ENCODE measurements at regions not wholly inside any gene's neighbourhood (a gene's known extent, or its start where the extent isn't known, plus 50 kb on each side); places are given as distances from the start of the nearest gene placed in this dataset.
A peak's percentile ranks its signal among the peaks of the same experiment; 100 is the strongest.

DNA sequence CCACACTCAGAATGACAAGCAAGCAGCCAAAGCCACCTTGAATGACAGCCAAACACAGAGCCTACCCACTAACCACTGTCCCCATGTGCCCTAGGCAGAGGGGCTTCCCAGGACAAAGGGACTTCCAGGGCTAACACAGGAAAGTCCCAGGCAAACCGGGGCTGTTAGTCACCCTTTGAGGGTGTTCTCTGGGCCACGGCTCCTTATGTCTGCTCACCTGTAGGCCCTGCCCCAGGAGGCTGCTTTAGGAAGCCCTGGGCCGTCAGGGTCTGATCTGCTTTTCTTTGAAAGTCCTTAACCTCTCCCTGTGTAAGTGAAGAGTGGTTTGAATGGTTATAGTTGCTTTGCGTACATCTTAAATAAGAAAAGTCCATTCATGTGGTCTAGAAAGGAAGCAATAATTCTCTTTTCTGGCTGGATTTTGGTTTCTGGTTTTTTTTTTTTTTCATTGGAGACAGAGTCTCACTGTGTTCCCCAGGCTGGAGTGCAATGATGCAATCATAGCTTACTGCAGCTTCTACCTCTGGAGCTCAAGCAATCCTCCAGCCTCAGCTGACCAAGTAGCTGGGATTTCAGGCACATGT lies 161.4 kb downstream of the EFNB2 start:
- POLR2A ChIA-PET = no interaction called here
- CTCF ChIA-PET = no interaction called here
- peak; percentile 35 for DNase-seq (ENCODE audit: extremely low spot score)
- TF ChIP-seq, protein P1, sequence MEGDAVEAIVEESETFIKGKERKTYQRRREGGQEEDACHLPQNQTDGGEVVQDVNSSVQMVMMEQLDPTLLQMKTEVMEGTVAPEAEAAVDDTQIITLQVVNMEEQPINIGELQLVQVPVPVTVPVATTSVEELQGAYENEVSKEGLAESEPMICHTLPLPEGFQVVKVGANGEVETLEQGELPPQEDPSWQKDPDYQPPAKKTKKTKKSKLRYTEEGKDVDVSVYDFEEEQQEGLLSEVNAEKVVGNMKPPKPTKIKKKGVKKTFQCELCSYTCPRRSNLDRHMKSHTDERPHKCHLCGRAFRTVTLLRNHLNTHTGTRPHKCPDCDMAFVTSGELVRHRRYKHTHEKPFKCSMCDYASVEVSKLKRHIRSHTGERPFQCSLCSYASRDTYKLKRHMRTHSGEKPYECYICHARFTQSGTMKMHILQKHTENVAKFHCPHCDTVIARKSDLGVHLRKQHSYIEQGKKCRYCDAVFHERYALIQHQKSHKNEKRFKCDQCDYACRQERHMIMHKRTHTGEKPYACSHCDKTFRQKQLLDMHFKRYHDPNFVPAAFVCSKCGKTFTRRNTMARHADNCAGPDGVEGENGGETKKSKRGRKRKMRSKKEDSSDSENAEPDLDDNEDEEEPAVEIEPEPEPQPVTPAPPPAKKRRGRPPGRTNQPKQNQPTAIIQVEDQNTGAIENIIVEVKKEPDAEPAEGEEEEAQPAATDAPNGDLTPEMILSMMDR (IDR thresholded peaks at IDR 0.05; ENCODE audit: control extremely low read depth, extremely low read depth, low read depth, missing control alignments) = no peak

DNA sequence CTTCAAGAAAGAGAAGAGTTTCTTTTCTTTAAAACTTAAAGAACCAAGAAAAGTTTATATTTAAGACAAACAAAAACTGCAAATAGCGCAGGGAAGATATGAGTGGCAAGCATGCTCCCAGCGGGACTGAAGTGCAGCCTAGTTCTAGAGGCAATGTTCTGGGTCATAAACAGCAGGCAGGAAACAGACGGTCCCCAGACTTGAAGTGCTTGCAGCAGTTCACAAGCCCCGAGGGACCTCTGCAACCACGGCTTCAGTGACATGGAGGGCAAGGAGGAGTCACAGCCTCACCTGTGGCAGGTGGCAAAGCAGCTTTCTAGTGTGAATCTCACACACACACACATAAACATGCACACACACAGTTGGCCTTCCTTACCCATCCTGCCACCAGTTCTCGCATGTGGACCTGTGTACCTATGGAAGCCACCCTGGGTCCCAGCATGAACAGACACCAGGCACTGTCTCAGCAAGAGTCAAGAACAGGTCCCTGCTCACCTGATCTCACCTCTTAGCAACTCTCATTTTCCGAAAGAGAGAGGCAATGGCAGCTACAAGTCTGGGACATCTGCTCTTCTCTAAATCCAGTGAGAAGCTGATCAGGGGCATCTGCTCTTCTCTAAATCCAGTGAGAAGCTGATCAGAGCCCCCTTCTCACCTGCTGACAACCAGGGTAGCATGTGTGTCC lies 162.0 kb downstream of the EFNB2 start:
- no peak for DNase-seq (ENCODE audit: extremely low spot score)
- ChIA-PET POLR2A (no interaction called here), CTCF (no interaction called here)
- TF ChIP-seq, protein P1 (IDR thresholded peaks at IDR 0.05; ENCODE audit: control extremely low read depth, extremely low read depth, low read depth, missing control alignments) = no peak

DNA sequence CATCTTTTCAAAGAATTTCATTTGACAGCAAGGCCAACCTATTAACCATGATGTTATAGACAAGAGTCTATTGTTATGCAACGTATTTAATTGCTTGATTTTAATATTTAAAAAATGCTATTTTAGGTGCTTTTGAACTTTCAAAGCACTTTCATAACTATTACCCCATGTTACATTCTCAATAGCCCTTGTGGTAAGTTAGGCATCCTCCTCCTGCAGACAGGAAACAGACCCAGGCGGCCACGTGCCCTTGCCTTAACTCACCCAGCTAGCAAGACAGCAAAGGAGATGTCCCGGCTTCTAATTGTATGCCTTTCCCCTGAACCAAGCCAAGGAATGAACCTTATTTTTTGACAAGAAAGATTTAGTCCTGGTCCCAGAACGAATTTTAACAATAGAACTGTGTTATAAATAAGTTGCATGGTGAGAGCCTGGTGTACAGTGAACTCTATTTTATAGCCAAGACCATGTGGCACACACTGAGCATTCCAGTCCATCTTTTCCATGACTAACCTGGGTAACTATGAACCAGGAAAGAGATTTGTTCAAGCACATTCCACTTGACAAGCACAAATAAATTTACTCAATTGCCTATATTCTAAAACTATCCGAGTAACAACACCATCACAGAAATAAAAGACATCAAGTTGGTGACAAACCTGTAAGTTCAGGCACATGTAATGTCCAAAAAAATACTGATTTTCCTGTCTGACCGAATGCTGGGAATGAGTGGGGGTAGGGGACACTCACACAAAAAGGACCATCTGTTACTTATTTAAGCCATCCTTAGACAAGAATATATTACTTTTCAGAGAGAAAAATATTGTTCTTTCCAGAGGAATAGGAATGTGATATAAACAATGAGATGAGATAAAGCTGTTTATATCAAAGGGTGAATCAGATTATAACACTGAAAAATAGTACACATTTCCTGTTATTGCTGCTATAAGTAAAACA lies 163.0 kb downstream of the EFNB2 start:
- ChIA-PET POLR2A (no interaction called here), CTCF (no interaction called here)
- DNase-seq (ENCODE audit: extremely low spot score) = no peak
- TF ChIP-seq, protein P1 (IDR thresholded peaks at IDR 0.05; ENCODE audit: control extremely low read depth, extremely low read depth, low read depth, missing control alignments) = no peak

DNA sequence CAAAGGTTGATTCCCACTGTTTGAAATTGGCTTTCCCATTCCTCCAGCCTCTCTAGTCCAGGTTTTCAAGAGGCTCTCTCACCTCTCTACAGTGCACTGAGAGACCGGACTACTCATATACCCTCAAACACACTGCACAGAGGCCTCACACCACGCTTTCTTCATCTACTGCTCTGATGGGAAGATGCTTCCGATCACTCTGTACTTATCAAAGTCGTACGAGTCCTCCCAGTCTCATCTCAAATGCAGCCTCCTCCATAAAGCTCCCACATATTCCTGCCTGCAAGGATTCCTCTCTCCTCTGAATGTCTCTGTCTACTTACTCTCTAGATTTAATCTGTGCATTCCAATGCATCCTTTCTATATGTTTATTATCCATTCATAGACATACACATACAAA lies 164.4 kb downstream of the EFNB2 start:
- POLR2A ChIA-PET = no interaction called here
- TF ChIP-seq, protein P1 (IDR thresholded peaks at IDR 0.05; ENCODE audit: control extremely low read depth, extremely low read depth, low read depth, missing control alignments) = no peak
- CTCF ChIA-PET = no interaction called here
- DNase-seq (ENCODE audit: extremely low spot score) = no peak

DNA sequence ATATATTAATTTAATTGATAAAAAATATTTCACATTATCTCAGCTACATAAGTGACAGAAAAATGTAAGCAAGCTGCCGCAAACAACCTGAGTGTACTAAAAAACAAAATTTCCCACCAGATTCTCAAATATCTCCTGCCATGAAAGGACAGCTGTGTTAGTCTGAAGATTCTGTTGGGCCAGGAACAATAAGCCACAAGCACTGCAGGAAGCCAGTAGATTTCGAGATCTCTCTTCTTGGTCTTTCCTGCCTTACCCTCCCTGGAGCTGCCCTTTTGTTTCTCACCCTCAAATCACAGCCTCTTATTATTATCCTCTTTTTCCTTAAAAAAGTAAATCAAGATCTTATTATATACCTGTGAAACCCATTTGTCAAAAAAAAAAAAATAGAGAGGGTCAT lies 165.6 kb downstream of the EFNB2 start:
- CTCF ChIA-PET = interaction anchor here (0.6 to 1.2 kb wide), 3 partner anchors 9 to 457 kb away, joined by 3 read pairs; no protein-coding TSS in a partner anchor
- POLR2A ChIA-PET = no interaction called here
- TF ChIP-seq, protein P1 (IDR thresholded peaks at IDR 0.05; ENCODE audit: control extremely low read depth, extremely low read depth, low read depth, missing control alignments) = no peak
- DNase-seq (ENCODE audit: extremely low spot score) = no peak

DNA sequence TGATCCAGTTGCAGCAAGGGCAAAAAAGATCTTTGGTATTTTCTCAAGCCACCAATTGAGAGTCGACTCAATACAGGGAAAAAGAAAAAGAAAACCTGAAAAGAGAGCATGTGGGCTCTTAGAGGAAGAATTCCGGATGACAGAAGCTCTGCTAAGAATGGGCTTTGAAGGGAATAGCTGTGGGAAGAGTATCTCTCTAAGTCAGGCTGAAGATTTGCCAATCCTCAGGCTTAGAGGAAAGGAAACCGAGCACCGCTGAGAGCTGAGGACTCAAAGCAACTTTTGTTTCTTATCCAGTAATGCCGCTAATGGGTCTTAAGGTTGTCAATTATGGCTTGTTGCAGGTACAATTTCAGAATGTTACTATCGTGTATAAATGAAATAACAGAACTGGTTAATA lies 166.4 kb downstream of the EFNB2 start:
- ChIA-PET CTCF (interaction anchor here (1.0 to 1.2 kb wide), 2 partner anchors 10 to 12 kb away, joined by 3 read pairs; no protein-coding TSS in a partner anchor), POLR2A (no interaction called here)
- no peak for DNase-seq (ENCODE audit: extremely low spot score)
- TF ChIP-seq, protein P1 (IDR thresholded peaks at IDR 0.05; ENCODE audit: control extremely low read depth, extremely low read depth, low read depth, missing control alignments) = no peak
